Body of pancreas (tissue), 4 donors: ENCODE measurements at regions not wholly inside any gene's neighbourhood (a gene's known extent, or its start where the extent isn't known, plus 50 kb on each side); places are given as distances from the start of the nearest gene placed in this dataset.

ENCODE experiments used
- ATAC-seq: fragments of 150-250 bp; one replicate; pipeline ENCODE4 v1.9.1; 2016
- DNase-seq, 4 donors: peaks; one replicate each; pipeline ENCODE4 v3.0.0-alpha.2; 2019
- H3K27ac ChIP-seq, 4 donors: fragments of 200-600 bp; sonication (generic); 1 replicate in 3 of 4; 2 replicates in 1 of 4; pipeline versions ENCODE4 v1.5.1 to v1.6.1; 2016 to 2019; ENCODE audit warnings: mild to moderate bottlenecking in 1 of 4, mixed read lengths in 1 of 4, moderate library complexity in 1 of 4
- H3K27me3 ChIP-seq, 2 donors: fragments of 200-600 bp; sonication (generic); one replicate each; pipeline ENCODE4 v1.6.0; 2016; ENCODE audit warnings: mild to moderate bottlenecking in 1 of 2
- H3K36me3 ChIP-seq, 2 donors: fragments of 200-600 bp; sonication (generic); replicated peaks in 1 of 2; 2 replicates each; pipeline ENCODE4 v1.5.1; 2016; ENCODE audit warnings: low read depth in 2 of 2; ENCODE audit not compliant: insufficient read depth in 1 of 2
- H3K4me1 ChIP-seq: fragments of 200-600 bp; sonication (generic); one replicate; pipeline ENCODE4 v1.6.0; 2016
- H3K4me3 ChIP-seq, 2 donors: fragments of 200-600 bp; sonication (generic); 1 replicate in 1 of 2; 2 replicates in 1 of 2; pipeline ENCODE4 v1.5.1; 2016 to 2019
- H3K9me3 ChIP-seq, 3 donors: fragments of 200-600 bp; sonication (generic); 1 replicate in 2 of 3; 2 replicates in 1 of 3; pipeline ENCODE4 v1.5.1; 2016
- POLR2A ChIP-seq, 3 donors: fragments of 450-650 bp; IDR thresholded peaks; one replicate each; pipeline ENCODE4 v1.6.1; 2016; ENCODE audit warnings: antibody characterized with exemption in 3 of 3, mild to moderate bottlenecking in 2 of 3
- WGBS, 2 donors: methylation state at CpG; one replicate each; pipeline ENCODE4 v1.1.5; 2017; 5-methylcytosine and 5-hydroxymethylcytosine counted together
- intact Hi-C: fragments of 100-400 bp; cut with DNase I; formaldehyde crosslinking; loops from one replicate; pipeline ENCODE4 v1.15.1; 2023
- TF ChIP-seq, protein P1 (sequence below), 7 experiments: fragments of 450-650 bp in 4 of 7; fragments of 200-600 bp in 3 of 7; sonication (generic) in 3 of 7; IDR thresholded peaks; one replicate each; pipeline ENCODE4 v1.5.1; 2016 to 2019; ENCODE audit warnings: antibody characterized with exemption in 7 of 7

GRCh38 chr16:35749253-35750141 lies 2290.1 kb downstream of the TP53TG3F start:
- ATAC-seq (no peak), DNase-seq (no peak)
- 78 to 87% methylated on average over 36 to 40 of the region's 43 CpGs for WGBS, 2 donors
- Histone ChIP-seq H3K27ac (no peak overlapping the region), H3K36me3 (no peaks in the 10 kb centered on the region), H3K4me3 (no peak overlapping the region), H3K27me3 (no peaks in the 10 kb centered on the region), H3K4me1 (no peaks in the 10 kb centered on the region), H3K9me3 (peaks cover 0 to 7% (median 0%) of the 10 kb centered on the region in 3 donors)
- intact Hi-C loops = no loop called here
- TF ChIP-seq, protein P1, sequence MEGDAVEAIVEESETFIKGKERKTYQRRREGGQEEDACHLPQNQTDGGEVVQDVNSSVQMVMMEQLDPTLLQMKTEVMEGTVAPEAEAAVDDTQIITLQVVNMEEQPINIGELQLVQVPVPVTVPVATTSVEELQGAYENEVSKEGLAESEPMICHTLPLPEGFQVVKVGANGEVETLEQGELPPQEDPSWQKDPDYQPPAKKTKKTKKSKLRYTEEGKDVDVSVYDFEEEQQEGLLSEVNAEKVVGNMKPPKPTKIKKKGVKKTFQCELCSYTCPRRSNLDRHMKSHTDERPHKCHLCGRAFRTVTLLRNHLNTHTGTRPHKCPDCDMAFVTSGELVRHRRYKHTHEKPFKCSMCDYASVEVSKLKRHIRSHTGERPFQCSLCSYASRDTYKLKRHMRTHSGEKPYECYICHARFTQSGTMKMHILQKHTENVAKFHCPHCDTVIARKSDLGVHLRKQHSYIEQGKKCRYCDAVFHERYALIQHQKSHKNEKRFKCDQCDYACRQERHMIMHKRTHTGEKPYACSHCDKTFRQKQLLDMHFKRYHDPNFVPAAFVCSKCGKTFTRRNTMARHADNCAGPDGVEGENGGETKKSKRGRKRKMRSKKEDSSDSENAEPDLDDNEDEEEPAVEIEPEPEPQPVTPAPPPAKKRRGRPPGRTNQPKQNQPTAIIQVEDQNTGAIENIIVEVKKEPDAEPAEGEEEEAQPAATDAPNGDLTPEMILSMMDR (IDR thresholded peaks at IDR 0.05) = no peak
- TF ChIP-seq POLR2A (IDR thresholded peaks at IDR 0.05) = no peak

DNA sequence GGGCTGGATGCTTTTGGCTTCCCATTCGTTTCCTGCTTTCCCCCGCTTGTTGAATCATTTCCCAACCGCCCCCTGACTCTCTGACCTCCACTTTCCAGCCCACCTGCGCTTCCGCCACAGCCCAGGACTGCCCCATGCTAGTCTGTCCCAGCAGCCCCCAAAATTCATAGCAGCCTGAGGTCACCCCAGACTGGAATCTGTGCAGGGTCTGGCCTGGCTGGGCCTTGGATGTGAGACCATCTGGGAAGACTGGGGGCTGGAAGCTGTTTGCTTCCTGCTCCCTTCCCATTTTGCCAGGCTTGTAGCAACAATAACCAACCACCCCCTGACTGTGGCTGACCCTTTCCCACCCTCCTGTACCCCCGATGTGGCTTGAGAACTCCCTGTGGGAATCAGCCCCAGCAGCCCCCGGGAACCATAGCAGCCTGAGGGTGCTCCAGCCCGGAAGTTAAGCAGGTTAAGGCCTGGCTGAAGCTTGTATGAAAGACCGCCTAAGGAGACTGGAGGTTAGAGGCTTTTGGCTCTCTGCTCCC lies 2290.8 kb downstream of the TP53TG3F start:
- H3K27ac ChIP-seq = no peak overlapping the region
- no peaks in the 10 kb centered on the region for H3K36me3 ChIP-seq
- no peak for TF ChIP-seq POLR2A (IDR thresholded peaks at IDR 0.05)
- TF ChIP-seq, protein P1 (IDR thresholded peaks at IDR 0.05) = no peak
- peaks cover 0 to 8% (median 0%) of the 10 kb centered on the region in 3 donors for H3K9me3 ChIP-seq
- no peak for ATAC-seq
- no peaks in the 10 kb centered on the region for H3K4me1 ChIP-seq
- intact Hi-C loops = no loop called here
- 67 to 73% methylated on average over 9 of the region's 9 CpGs for WGBS, 2 donors
- H3K27me3 ChIP-seq = no peaks in the 10 kb centered on the region
- no peak for DNase-seq
- H3K4me3 ChIP-seq = no peak overlapping the region

- TF ChIP-seq, protein P1 (IDR thresholded peaks at IDR 0.05) = no peak
- TF ChIP-seq POLR2A (IDR thresholded peaks at IDR 0.05) = no peak
- Histone ChIP-seq H3K27ac (no peak overlapping the region), H3K36me3 (no peaks in the 10 kb centered on the region), H3K27me3 (no peaks in the 10 kb centered on the region), H3K9me3 (peaks cover 0 to 8% (median 0%) of the 10 kb centered on the region in 3 donors), H3K4me3 (no peak overlapping the region), H3K4me1 (no peaks in the 10 kb centered on the region)
- intact Hi-C loops = no loop called here
- ATAC-seq = no peak
- 78 to 83% methylated on average over 12 to 13 of the region's 13 CpGs for WGBS, 2 donors
- DNase-seq = no peak
Measured at GRCh38 chr16:35750701-35751104, 2291.3 kb downstream of the TP53TG3F start.

DNA sequence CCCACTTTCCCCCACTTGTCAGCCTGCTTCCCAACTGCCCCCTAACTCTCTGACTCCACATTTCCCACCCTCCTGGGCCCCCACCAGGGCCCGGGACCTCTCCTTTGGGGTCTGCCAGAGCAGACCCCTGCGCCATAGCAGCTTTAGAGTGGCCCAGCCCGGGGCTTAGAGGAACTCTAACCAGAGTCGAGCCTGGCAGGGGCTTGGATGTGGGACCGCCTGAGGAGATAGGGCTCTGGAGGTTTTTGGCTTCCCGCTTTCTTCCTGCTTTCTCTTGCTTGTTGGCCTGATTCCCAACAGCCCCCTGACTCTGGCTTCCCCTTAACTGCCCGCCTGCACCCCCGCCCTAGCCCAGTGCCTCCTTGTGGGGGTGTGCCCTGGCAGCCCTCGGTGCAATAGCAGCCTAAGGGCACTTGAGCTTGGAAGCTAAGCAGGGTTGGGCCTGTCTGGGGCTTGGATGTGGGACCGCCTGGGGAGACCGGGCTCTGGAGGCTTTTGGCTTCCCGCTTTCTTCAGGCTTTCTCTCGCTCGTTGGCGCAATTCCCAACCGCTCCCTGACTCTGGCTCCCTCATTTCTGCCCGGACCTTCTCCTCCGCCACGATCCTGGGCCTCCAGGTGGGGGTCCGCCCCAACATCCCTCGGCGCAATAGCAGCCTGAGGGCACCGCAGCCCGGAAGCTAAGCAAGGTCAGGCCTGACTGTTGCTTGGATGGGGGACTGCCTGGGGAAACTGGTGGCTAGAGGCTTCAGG lies 2292.0 kb downstream of the TP53TG3F start:
- intact Hi-C loops = no loop called here
- Histone ChIP-seq H3K4me3 (no peak overlapping the region), H3K36me3 (no peaks in the 10 kb centered on the region), H3K27me3 (no peaks in the 10 kb centered on the region), H3K27ac (no peak overlapping the region), H3K9me3 (peaks cover 0 to 8% (median 0%) of the 10 kb centered on the region in 3 donors), H3K4me1 (no peaks in the 10 kb centered on the region)
- TF ChIP-seq, protein P1 (IDR thresholded peaks at IDR 0.05) = no peak
- TF ChIP-seq POLR2A (IDR thresholded peaks at IDR 0.05) = no peak
- 82 to 85% methylated on average over 23 to 24 of the region's 24 CpGs for whole genome bisulfite sequencing, 2 donors
- no peak for ATAC-seq
- no peak for DNase-seq
